BE2C (cell line): ENCODE measurements at regions not wholly inside any gene's neighbourhood (a gene's known extent, or its start where the extent isn't known, plus 50 kb on each side); places are given as distances from the start of the nearest gene placed in this dataset.
A peak's percentile ranks its signal among the peaks of the same experiment; 100 is the strongest.

Experiments used
- DNase-seq: peaks from one replicate; pipeline ENCODE4 v3.0.0-alpha.2; 2020
- H3K27me3 ChIP-seq: fragments of 250-450 bp; sonication (Bioruptor Pico); 2 replicates; pipeline ENCODE4 v1.5.1; 2020; ENCODE audit warnings: mild to moderate bottlenecking
- H3K36me3 ChIP-seq: fragments of 250-450 bp; sonication (Bioruptor Pico); 2 replicates; pipeline ENCODE4 v1.5.1; 2020; ENCODE audit warnings: mild to moderate bottlenecking
- H3K4me1 ChIP-seq: fragments of 250-450 bp; sonication (Bioruptor Pico); 2 replicates; pipeline ENCODE4 v1.5.1; 2020
- H3K4me3 ChIP-seq: 2 replicates; pipeline ENCODE4 v1.5.1; 2011; ENCODE audit warnings: low read depth, low read length
- H3K9me3 ChIP-seq: fragments of 250-450 bp; sonication (Bioruptor Pico); 2 replicates; pipeline ENCODE4 v1.5.1; 2020
- CTCF ChIP-seq: IDR thresholded peaks from 2 replicates; pipeline ENCODE4 v1.5.1; 2012; ENCODE audit warnings: mild to moderate bottlenecking, low read depth, low read length

GRCh38 chr3:193190146-193190786 lies 50.8 kb upstream of the PLAAT1 start:
- Histone ChIP-seq H3K36me3 (no peaks in the 10 kb centered on the region), H3K27me3 (peaks cover 4% of the 10 kb centered on the region; the same call in 1 of the 2 replicates), H3K9me3 (no peaks in the 10 kb centered on the region), H3K4me3 (no peak overlapping the region), H3K4me1 (no peaks in the 10 kb centered on the region)
- DNase-seq: peak; percentile 20
- TF ChIP-seq CTCF: peak; percentile 53
